HG02798 (cell line): ENCODE measurements at regions not wholly inside any gene's neighbourhood (a gene's known extent, or its start where the extent isn't known, plus 50 kb on each side); places are given as distances from the start of the nearest gene placed in this dataset.
A peak's percentile ranks its signal among the peaks of the same experiment; 100 is the strongest.

Source experiments
- ATAC-seq: cut with Tn5 transposase; IDR thresholded peaks from one replicate; pipeline ENCODE4 v1.9.1; 2021; ENCODE audit warnings: mild to moderate bottlenecking; ENCODE audit not compliant: unreplicated experiment, poor library complexity

DNA sequence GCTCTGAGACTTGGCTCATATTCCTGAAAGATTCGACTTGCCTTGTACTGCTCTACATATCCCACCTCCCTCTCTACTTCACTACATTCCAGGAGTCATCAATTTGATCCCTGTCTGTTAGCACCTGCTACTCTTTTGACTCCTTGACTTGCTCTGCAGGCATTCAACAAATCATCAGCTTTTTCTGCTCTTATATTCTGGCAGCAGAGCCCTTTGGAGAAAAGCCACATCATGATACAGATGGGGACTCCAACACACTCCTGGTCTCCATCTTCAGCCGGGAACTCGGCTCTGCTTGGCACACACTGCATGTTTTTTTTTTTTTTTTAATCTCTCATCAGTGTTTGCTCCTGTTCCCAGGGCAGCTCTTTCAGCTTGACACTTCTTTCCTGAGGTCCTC, 293.2 kb upstream of the LCORL start:
- ATAC-seq = no peak

GRCh38 chr4:18297684-18298083, 276.1 kb upstream of the LCORL start:
- peak; percentile 75 for ATAC-seq

DNA sequence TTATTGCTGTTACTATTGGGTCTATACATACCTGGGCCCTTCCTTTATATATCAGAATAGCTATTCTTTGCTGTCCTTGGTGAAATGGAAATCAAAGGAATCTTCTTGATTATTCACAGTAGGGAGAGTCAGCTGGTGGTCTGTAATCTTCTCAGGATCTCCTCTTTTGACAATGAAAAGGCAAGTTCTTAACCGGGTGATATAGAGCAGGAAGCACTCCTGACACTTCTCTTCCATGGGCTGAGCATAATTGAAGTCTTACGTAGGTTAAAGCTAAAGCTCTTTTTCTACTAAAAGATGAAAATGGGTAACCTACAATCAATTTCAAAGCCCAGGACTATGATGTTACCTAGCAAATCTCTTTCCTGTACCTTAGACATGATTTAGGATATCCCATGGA, 274.9 kb upstream of the LCORL start:
- no peak for ATAC-seq

- no peak for ATAC-seq
Observed at GRCh38 chr4:18294846-18295245, 273.3 kb upstream of the LCORL start.

GRCh38 chr4:18294021-18294420, 272.5 kb upstream of the LCORL start:
- ATAC-seq = no peak

DNA sequence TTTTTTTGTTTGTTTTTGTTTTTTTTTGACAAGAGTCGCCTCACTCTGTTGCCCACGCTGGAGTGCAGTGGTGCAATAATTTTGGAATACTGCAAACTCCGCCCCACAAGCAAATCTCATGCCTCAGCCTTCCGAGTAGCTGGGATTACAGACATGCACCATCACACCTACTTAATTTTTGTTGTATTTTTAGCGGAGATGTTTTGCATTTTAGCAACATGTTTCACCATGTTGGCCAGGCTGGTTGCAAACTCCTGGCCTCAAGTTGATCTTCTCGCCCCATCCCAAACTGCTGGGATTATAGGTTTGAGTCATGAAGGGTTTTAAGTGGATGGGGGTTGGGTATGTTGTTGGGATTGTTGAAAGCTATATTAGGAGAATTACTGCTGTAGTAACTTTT, 270.9 kb upstream of the LCORL start:
- no peak for ATAC-seq

- no peak for ATAC-seq
Observed at GRCh38 chr4:18291981-18292380, 270.4 kb upstream of the LCORL start.

GRCh38 chr4:18291256-18291655, 269.7 kb upstream of the LCORL start:
- ATAC-seq = no peak

DNA sequence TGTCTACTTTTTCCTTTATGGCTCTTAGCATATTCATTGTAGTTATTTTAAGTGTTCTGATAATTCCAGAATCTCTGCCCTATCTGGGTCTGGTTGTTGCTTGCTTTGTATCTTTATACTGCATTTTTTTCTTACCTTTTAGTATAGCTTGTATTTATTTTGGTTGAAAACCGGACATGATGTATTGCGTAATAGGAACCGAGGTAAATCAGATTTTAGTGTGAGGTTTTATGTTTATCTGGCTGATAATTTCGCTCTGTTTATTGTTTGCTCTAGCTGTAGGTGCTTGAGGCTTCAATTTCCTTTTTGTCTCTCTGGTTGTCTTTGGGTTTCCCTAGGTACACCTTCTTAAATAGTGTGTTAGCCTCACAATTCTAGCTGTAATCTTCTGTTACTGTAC, 263.8 kb upstream of the LCORL start:
- ATAC-seq = no peak

GRCh38 chr4:18278244-18278643, 256.7 kb upstream of the LCORL start:
- no peak for ATAC-seq

GRCh38 chr4:18262832-18263231, 241.3 kb upstream of the LCORL start:
- no peak for ATAC-seq

DNA sequence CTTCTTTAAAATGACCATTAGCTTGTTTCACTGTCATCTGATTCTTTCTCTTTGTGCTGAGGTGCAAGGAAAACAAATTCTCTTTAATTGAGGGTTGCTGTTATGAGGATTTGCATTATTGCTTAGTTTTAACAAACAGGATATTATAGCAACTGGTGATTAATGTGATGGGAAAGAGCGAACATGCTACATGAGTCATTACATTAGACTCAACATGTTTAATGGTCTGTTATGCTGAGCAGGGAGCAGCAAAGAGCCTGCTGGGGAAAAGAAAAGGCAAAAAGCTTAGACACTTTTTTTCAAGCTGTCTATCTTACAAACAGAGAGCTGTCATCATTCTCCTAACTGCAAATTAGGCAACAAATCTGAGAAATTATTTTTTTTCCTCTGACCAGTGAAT, 230.5 kb upstream of the LCORL start:
- ATAC-seq = no peak

DNA sequence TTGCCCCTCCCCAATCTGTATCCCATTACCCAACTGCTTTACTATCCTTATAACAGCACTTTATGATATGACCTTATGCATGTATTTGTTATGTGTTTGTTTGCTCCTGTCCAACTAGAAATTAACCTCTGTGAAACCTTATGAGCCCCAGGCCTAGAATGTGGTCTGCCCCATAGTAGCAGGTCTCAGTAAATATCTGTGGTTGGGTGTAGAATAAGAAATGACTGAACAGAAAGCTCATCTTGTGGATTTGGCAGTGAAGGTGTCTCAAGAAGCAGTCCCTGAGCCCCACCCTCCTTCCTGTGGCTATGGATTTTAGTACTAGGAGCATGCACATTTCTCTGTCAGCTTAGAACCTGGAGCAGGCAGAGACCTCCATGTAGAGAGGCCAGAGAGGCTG, 229.0 kb upstream of the LCORL start:
- ATAC-seq = peak; percentile 35

GRCh38 chr4:18248611-18249010, 227.1 kb upstream of the LCORL start:
- ATAC-seq = no peak

GRCh38 chr4:18247189-18247588, 225.6 kb upstream of the LCORL start:
- ATAC-seq = no peak

DNA sequence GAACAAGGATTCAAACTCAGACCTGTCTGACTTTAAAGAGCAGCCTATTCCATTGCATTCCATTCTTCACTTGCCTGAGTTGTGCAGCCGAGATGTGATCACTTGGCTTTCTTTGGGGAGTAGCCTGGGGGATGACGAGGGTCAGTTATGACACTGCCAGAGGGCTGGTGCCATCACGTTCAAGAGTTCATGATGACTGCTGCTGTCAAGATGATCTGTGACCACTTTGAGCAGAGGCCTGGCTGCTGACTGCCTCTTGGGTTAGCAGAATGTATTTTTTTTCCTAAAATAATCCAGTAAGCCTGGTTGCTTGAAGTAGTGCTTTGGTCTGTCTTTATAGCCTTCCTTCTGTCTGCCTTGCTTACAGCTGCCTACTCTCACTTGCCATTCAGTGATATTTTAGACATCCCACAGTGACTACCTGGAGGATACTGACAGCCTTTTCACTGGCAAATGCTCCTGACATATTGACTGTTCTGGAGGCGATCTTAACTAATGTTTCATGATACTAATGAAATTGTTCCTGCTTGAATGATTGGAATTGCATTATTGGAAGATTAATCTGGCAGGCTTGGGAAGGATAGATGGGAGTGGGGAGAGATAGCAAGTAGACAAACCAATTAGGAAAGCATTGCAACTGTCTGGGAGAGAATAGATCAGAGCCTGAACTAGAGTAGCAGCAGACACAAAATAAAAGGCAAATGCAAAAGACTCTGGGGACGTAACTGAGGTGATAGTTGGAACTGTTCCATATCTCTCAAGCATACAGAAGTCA, 221.6 kb upstream of the LCORL start:
- ATAC-seq = no peak

GRCh38 chr4:18241727-18242126, 220.2 kb upstream of the LCORL start:
- ATAC-seq = no peak

GRCh38 chr4:18234108-18234507, 212.6 kb upstream of the LCORL start:
- peak; percentile 49 for ATAC-seq

GRCh38 chr4:18231726-18232125, 210.2 kb upstream of the LCORL start:
- no peak for ATAC-seq

DNA sequence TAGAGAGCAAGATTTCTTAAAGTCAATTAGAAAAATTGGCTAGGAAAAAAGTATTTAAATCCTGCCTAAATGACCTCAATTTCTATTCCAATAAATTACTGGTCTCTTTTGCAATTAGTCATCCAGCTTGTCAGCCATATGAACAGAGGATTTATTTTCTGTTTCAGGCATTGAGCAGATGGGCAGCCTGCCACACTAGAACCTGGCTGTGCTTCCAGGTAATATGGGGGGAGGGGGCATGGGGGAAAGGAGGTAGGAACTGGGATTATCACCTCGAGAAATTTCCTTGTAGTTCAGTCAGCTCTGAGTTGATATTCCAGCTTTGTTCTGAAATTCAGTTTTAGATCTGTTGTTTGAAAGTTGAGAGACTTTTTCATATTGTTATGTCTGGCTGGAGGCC, 206.3 kb upstream of the LCORL start:
- ATAC-seq = no peak

DNA sequence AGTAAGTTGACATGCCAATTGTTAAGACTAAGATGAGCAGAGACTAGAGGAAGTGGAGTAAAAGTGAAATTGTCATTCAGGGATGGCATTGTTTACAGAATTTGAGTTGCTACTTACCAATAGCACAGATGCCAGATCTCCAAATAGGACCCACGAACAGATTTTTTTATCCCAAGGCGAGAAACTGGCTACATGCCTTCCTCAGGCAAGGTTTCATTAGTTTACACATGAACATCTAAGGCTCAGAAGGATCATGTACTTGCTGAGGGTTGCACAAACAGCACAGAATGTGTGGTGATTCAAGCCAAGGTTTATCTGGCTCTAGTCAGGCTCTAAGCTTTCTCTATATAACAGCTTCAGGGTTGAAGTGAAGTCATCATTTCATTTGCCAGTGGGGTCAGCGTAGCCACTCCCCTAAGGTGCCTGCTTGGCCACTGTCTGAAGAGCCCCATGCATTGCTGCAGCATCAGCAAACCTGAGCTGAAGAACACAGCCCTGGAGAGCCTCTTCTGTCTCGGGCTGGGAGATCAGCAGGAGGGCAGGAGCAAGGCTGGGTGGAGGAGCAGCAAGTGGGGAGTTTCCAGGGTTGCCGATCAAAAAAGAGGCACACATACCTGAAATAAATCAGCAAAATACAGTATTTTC, 193.0 kb upstream of the LCORL start:
- peak; percentile 58 for ATAC-seq

DNA sequence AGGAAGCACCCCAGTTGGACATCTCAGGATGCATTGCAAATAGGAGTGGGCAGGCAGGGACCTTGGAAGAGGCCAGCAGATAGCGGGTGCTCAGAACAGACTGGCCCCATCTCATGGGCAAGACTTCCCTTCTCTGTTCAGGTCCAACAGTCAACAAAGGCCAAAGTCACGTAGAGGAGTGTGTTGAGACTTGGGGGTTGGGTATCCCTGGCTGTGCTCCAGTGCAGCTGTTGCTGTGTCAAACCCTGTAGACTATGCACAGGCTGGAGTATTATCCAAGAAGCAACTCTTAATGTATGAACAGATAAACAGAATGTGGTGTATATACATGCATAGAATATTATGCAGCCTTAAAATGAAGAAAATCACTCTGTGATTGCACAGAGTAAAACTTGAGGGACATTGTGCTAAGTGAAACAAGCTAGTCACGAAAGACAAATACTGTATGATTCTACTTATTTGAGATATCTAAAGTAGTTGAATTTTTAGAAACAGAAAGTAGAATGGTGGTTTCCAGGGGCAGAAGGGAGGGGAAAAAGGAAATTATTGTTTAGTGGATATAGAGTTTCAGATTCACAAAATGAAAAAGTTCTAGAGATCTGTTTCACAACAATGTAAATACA, 192.1 kb upstream of the LCORL start:
- ATAC-seq = no peak
